Activated CD8-positive, alpha-beta memory T cell treated with anti-CD3 and anti-CD28 coated beads for 48 hours (primary cell): ENCODE measurements at regions not wholly inside any gene's neighbourhood (a gene's known extent, or its start where the extent isn't known, plus 50 kb on each side); places are given as distances from the start of the nearest gene placed in this dataset.

Experiments
- DNase-seq, 3 experiments: peaks; one replicate each; pipeline ENCODE4 v3.0.0-alpha.2; 2020; ENCODE audit warnings: low read depth in 2 of 3, low spot score in 2 of 3

DNA sequence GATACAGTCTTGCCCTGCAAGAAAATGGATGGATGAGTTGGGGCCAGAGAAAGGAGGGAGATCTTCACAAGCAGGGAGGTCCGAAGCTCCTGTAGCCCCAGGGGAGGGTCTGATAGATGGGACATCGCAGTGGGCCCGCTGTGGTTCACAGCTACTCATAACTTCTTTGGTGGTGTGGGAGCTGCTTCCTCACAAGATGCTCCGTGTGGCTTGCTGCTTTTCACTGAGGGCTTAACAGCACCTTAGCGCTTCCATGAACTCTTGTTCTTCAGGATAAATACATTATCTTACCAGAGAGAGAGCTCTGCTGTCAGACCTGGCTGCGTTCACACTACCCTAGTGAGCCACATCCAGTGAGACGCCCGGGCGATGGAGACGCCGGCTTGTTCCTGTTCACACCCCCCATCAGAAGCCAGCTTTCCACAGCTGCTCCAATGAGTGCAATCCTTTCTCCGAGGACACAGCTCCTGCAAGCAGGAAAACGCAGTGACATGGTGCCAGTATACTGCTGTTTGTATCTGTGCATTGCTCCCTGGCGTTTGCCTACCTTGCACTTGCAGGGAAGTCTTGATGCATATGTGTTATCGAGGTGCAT, 599.8 kb downstream of the AJAP1 start:
- DNase-seq = no peak

DNA sequence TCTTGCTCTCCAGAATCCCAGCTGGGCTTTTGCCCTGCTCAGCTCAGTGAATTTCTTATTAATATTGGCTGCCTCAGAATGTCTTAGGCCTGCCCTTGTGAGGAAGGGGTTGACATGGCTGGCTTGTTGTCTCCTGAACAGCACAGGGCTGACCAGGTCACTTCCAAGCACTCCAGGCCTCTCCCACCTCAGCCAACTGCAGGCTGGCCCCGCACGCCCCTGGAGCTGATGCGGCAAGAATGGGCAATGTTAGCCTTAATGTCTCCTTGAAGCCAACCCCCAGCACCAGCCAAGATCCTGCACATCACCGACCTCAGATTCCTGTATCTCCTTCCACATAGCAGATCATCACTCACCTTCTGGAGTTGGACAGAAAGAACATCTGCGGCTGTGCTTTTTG, 598.6 kb downstream of the AJAP1 start:
- DNase-seq = no peak

DNA sequence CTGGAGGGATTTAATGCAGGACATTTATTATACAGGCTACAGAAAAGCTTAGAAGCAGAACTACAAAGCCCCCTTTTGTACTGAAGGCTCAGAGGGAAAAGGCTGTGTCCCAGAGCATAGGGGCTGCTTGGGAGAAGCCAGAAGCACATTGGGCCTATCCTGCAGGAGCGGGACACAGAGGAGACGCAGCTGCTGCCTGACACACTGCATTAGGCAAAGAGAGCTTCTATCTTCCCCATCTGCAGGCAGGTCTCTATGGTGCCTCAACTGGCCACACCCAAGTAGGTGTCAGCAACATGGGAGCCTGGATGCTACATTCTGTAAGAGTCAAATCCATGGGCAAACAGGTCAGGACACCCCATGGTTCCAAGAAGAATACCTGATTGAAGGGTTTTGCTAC, 595.9 kb downstream of the AJAP1 start:
- DNase-seq = no peak

DNA sequence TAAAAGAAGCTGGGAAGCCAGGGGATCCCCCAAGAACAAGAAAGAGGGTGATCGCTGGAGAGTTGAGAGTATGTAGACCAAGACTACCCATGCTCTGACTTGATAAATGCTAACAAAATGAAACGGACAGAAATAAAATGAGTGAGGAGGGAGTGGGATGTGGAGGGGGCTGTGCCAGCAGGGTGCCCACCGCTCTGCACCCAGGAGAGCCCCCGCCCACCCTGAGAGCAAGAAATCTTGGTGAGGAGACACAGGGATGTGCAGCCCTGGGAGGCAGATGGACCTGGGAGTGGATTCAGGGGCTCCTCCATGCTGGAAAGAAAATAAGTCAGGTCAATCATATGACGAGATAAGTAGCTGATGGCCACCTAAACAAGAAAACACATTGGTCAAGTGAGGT, 590.9 kb downstream of the AJAP1 start:
- DNase-seq = no peak

DNA sequence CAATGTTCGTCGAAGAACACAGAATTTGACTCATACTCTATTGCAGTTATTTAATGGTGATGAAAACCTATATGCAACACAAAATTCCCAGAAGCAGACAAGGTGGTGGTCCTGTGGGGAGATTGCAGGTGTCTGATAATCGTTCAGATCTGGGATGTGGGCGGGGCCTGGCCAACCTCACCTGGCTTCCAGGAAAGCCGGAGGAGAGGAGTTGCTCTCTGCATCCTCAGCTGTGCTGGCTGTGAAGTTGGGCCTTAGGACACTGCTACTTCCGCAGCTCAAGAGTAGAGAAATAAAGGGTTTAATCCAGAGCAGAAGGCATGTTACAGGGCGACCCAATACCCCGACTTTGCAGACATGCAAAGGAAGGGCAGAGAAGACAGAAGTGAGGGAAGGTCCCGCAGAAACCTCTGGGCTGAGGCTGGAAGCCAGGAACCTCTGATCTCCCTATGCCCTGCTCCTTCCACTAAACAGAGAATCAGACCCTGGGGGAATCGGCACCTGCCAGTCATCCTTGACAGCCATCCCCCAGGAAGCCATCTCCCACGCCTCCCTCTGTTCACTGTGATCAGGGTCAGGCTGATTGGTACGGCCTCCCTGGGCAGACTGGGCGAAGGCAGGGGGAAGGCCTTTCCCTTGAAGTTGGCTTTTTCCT, 590.3 kb downstream of the AJAP1 start:
- no peak for DNase-seq

DNA sequence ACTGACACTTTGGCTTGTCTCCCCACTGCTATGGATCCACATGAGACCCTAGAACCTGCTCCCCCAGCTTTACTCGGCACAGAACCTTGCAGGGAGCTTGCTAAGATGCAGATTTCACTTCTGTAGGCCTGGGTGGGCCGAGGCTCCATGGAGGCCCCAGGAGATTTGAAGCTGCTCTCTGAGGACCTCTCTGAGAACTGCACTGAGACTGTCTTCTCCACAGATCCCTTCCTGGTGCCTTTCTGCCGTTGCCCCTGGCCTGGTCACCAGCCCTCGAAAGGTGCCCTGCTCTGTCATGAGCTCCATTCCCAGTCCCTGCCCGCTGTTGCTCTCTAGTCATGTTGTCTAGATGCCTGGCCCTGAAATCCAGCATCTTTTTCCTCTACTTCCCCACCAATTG, 588.4 kb downstream of the AJAP1 start:
- no peak for DNase-seq

DNA sequence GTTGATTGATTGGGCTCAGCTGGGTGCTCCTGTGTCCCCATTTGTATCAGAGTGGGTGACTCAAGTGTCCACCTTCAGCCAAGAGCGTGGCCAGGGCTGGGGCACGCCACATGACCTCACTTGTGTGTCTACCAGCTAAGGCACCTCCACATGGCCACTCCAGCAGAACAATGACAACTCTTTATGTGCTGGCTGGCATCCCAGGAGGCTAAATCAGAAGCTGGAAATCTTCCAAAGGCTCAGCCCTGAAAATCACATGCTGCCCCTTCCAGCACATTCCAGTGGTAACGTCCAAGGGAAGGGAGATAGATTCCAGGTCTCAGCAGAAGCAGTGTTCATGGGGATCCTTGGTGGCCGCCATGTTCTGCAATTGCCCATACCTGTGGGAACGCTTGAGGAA, 585.5 kb downstream of the AJAP1 start:
- no peak for DNase-seq

DNA sequence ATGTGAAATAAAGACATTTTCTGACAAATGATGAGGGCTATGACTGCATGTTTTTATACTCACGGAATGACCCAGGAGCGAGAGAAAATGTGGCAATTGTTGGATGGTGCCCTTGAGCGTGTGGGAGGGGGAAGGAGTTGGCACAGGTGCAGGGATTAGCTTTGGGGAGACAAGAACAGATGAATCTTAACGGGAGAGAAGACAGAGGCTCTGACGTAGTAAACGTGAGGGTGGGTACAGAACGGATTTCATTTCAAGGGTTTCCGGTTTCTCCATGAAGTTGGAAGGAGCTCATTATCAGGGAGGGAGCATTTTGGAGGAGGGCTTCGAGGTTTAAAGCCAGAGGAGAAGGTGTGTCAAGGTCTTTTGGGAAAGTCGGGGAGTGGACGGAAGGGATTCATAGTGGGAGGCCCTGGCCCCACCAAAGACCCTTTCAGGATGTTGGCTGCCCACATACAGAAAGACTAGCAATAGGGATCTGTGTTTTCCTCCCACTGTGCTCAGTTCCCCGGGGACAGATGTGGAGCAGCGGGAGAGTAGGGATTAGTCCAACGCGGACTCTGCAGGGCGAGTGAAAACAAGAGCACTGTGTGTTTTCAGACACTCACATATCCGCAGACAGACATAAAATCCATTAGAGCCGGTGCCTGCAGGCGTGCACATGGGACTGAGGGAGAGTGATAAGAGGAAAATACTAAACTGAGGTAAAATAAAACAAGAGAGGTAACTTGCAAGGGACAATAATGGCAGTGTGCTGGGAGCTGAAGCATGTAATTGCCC, 584.1 kb downstream of the AJAP1 start:
- DNase-seq = no peak

DNA sequence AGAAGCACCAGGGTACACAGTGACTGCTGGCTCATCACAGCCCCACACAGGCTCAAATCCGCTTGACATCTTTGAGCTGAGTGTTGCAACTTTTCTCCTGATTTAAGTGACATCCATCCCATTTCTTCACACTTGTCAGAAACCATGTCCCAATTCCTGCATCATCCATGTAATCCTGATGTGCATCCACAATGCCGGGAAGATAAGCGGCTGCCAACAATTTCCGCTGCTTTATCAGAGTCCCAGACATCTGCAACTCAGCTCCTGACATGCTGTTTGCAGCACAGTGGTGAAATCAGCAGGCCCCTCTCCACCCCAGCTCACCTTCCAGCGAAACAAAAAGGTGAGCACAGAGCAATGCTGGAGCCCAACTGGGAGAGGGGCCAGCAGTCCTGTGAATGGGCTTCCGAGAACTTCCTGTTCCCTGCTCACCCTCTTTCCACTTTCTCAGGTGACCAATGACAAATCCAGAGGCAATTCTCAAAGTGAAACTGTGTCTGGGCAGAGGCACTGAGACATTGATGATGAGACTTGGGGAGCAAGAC, 581.0 kb downstream of the AJAP1 start:
- DNase-seq = no peak

DNA sequence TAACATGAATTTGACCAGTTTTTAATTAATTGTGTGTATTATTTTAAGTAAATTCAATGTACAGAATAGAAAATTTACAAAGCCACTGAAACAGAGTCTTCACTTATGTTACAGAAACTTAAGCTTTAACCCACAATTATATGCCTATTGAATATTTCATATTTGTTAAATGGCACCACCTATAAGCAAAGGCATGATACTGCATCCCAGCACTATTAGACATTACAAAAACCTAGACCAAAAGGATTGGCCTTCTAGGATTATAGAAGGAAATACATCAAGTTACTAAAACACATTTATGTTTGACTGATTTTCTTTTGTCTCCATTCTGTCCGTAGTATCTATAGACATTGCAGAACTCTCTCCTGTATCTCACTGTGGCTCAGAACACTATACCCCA, 578.1 kb downstream of the AJAP1 start:
- no peak for DNase-seq

DNA sequence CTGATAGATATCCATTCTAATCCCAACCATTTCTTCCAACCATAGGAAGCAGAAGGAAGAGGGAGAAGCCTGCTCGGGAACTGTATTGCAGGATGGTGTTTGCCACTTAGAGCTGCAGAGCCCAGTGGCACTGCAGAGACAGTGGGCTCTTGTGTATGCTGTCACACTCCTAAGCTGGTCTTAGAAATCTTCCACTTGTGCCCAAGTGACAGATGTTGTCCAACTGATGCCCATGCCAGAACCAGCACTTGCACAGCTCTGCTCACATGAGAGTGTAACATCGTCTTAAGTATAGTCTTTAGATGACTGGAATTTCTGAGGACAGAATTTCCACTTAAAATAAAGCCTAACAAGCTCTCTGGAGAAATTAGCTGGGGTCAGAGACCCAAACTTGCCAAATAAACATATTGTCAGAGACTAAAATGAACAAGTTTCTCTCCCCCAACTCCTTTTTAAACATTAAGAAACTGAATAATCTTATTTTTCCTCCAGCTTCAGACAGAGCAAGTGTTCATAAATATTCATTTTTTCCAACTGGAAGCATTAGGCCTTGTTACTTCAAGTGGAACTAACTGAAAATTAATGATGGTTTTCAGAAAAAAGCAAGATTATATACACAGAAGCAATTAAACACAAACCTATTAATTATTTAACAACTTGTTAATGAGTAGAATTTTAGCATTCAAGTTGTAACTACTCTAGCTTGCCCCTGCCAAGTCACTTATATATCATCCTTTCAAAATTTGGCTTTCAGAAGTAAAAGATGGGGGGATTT, 577.3 kb downstream of the AJAP1 start:
- DNase-seq = no peak

DNA sequence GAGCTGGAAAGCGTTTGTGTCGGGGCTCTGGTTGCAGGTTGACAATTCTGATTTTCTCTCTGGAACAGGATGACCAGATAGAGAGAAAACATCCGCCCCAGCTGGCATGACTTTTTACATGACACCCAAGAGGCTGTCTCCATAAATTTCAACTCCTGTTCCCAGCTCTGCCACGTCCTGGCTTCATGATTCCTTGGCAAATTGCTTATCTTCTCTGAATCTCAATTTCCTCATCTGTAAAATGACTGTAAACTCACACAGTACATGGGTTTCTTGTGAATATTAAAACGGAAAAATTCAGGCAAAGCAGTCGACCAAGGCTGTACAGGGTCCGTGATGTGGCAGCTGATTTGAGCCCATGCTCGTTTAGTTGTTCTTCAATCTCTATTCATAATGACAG, 572.7 kb downstream of the AJAP1 start:
- DNase-seq = no peak

DNA sequence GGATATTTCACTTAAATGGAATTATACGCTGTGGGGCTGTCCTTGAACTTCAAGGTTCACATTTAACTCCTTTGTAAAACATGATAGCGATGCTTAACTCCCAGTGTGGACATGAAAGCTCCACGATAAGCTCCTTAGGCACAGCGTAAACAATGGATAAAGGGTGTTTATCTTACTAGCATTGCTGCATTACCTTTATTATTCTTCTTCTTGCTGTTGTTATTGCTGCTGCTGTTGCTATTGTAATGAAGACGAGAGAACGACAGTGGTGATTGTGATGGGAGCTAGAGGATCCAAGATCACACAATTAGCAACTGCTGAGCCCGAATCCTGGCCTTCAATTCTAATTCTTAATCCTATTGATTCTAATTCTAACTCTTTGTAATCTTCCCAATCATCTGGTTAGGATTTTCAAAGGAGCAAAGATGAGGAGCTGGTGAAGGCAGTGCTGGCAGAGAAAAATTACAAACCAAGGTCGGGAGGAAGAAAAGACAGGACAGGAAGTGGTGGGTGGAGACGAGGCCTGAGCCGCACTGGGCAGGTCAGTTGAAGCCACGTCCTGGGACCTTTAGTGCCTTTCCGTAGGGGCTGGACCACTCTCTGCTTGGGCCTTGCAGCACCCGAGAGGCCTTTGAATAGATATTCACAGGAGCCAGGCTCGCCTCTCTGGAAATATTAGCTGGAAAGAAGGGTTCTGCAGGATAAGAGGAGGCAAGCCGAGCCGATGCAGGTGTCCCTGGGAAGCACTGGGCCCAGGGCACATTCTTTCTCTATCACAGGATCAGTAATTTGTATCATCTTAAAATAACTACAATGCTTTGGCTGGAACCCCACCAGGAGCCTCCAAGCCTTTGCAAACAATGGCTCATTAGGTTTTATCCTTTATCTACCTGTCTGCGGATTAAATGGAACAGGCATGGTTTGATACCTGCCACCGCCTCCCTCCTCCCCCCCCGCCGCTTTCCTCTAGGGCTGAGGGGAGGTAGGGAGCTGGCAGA, 571.6 kb downstream of the AJAP1 start:
- DNase-seq = no peak

DNA sequence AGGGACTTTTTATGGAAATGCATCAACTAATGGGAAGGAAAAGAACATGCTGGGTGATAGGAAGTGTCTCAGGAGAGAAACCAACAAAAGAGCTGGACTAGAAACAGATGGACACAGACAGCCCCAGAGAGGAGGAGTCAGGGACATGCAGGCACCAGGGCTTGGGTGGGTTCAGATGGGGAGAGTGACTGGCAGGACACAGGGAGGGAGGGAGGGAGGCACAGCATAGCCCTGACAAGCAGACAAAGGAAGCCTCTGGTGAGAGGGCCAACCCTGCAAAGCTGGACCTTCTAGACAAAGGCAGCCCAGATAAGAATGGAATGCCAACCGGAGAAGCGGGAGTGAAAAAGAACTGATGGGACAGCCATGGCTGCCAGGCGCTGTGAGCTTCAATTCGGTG, 568.8 kb downstream of the AJAP1 start:
- DNase-seq = no peak

DNA sequence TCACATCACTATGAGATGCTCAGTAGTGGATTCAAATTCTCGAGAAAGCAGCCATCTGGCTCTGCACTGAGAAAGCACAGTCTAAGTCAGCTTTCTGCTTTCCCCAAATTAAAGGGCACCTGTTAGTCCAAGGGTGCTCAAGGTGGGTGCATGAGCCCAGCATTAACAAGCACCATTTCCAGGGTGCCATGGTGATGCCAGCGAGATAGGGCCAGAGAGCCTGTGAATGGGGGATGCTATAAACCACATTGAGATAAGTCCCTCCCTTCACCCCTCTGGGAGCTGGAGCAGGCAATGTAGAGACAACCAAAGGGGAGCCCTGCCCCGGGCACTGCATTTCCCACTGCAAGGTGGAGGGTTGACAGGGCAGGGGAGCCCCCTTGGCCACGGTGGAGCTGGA, 568.2 kb downstream of the AJAP1 start:
- no peak for DNase-seq

DNA sequence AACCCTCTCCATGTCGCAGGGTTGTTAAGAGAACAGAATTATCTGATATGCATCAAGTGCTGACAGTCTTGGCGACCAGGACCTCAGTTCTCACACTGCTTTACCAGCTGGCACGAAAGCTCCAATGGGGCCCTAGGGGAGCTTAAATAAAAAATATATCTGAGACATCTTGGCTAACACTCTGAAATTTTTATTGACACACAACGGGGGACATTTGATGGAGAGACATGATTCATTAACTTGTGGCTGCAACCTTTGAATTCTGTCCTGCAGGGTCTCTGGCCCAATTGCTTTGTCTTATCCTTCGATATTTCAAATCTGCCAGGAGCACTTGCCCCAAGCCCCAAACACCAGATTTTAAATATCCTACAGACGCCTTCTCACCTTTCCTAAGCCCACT, 567.0 kb downstream of the AJAP1 start:
- DNase-seq = no peak

DNA sequence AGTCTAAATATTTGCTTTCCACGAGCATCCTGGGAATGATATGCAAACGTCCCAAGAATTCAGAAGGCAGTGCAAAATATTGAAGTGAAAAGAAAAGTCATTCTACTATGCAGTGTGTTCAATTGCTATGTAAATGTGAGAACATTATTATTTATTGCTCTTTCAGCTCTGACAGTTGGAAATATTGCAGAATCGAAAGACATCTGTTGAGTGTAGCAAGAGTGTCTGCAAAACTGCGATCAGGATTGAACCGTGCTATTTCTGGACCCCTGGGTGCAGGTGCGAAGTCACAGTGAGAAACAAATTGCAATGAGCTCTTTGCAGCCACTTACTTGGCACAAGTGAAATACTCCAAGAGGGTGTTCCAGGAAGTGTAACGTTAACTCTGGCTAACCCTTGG, 566.4 kb downstream of the AJAP1 start:
- no peak for DNase-seq

DNA sequence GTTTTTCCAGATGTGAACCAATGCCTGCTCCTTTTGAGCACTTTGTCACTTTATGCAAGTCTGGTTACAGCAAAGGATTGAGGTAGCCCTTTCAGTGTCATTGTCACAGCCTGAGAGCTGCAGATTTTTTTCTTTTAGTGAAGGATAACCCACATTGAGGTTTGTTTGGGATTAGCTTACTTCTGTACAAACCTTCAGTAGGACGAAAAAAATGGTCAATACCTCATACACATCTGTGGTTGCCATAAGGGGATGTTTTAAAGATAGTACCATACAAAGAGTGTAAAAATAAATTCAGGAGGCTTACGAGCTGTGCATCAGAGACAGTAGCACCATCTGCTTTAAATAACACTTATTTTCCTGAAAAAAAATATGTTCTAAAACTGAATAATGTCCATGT, 566.0 kb downstream of the AJAP1 start:
- no peak for DNase-seq

DNA sequence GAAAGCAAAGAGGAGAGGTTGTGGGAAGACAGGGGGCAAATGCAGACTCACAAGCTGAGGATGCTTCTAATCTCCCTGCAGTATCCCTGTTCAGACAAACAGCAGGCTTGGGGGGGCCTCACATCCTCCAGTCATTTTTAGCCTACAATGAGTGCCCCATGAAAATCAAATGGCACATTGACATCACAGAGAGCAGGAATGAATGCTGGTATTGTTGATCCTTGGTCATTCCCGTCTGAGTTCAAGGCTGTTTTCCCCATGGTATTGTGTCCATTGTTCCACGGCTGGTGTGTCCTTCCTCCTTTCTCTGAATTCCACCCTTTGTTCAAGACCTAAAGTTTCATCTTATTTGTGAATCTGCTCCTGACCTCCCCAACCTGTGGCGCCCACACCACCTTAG, 545.6 kb downstream of the AJAP1 start:
- no peak for DNase-seq

DNA sequence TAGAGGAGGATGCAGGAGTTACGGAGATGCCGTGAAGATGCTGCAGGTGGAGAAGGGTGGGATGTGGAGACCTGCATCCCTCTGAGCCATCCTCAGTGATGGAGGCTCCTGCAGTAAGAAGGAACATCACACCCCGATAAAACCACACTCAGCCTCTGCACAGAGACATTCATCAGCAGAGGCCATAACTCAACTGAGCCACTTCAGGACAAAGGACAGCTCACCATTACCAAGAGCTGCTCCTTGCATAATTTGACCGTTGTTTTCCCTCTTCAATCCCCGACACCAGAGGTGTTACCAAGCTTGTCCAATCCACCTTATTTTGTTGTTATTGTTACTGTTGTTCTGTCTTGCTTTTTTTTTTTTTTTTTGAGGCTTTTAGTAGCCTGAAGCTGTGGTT, 543.9 kb downstream of the AJAP1 start:
- DNase-seq = no peak
